Activated CD4-positive, alpha-beta memory T cell treated with anti-CD3 and anti-CD28 coated beads for 36 hours (primary cell): ENCODE measurements at regions not wholly inside any gene's neighbourhood (a gene's known extent, or its start where the extent isn't known, plus 50 kb on each side); places are given as distances from the start of the nearest gene placed in this dataset.
"Not testable (repeated sequence)": the region's sequence is repeated elsewhere in the genome, so short reads cannot be mapped to it uniquely, and the experiment has no call there.

ENCODE experiments used
- CTCF ChIA-PET: fragments of 350-600 bp; sonication (Branson Sonifier 250); formaldehyde crosslinking; loops from one replicate; lab custom pipeline; 2021; ENCODE audit warnings: antibody characterized with exemption, inconsistent platforms; lab: Charles Lee
- POLR2A ChIA-PET: fragments of 350-600 bp; sonication (Branson Sonifier 250); formaldehyde crosslinking; loops from one replicate; lab custom pipeline; 2021; ENCODE audit warnings: antibody characterized with exemption; lab: Charles Lee
- DNase-seq: peaks from one replicate; pipeline ENCODE4 v3.0.0-alpha.2; 2020
- H3K27ac Mint-ChIP-seq: one replicate; pipeline ENCODE4 v1.8.0; 2021; ENCODE audit warnings: mixed read lengths
- H3K27me3 Mint-ChIP-seq: one replicate; pipeline ENCODE4 v1.8.0; 2021; ENCODE audit warnings: mixed read lengths
- H3K36me3 Mint-ChIP-seq: one replicate; pipeline ENCODE4 v1.8.0; 2021; ENCODE audit warnings: mixed read lengths
- H3K4me1 Mint-ChIP-seq: one replicate; pipeline ENCODE4 v1.8.0; 2021; ENCODE audit warnings: low read depth, mixed read lengths
- H3K4me3 Mint-ChIP-seq: one replicate; pipeline ENCODE4 v1.8.0; 2021; ENCODE audit warnings: mild to moderate bottlenecking, mixed read lengths
- H3K9me3 Mint-ChIP-seq: one replicate; pipeline ENCODE4 v1.8.0; 2021; ENCODE audit warnings: mixed read lengths
- intact Hi-C: fragments of 100-400 bp; cut with micrococcal nuclease; formaldehyde crosslinking; loops from one replicate; pipeline ENCODE4 v1.15.1; 2023

DNA sequence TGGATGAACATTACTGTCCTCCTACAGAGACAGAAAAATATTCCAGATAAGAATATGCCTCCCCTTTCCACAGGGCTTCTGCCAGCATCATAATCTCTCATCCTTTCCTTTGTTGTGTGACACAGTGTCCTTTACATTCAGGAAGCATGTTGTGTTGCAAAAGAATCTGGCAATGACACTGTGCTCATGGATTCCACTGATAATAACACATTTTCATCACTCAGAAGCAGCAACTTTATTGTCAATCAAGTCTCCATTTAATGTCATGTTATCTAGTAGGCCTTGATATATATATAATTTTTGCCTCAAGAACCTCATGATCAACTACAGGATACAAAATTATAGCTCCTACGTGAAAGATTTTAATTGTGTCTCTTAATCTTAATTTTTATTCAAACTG, 833.9 kb downstream of the FSTL5 start:
- ChIA-PET CTCF (no interaction called here), POLR2A (no interaction called here)
- Mint-ChIP-seq H3K27ac (no peak overlapping the region), H3K4me1 (no peaks in the 10 kb centered on the region), H3K9me3 (no peaks in the 10 kb centered on the region), H3K4me3 (no peak overlapping the region), H3K36me3 (no peaks in the 10 kb centered on the region), H3K27me3 (no peaks in the 10 kb centered on the region)
- intact Hi-C loops: no loop called here
- no peak for DNase-seq

DNA sequence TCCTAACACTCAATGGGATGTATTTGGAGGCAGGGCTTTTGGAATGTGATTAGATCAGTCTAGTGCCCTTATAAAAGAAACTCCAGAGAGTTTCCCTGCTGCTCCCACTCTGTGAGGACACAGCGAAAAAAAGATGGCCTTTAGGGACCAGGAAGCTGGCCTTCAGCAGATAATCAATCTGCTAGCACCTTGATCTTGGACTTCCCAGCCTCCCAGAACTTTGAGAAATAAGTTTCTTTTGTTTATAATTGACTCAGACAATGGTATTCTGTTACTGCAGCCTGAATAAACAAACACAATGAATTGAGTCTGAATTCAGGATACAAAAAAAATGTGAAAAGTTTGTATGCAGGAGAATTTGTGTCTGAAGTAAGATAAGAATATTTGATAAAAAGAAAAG, 842.1 kb downstream of the FSTL5 start:
- intact Hi-C loops: no loop called here
- Mint-ChIP-seq H3K27me3 (no peaks in the 10 kb centered on the region), H3K27ac (no peak overlapping the region), H3K4me1 (no peaks in the 10 kb centered on the region), H3K4me3 (no peak overlapping the region), H3K36me3 (no peaks in the 10 kb centered on the region), H3K9me3 (peaks cover 3% of the 10 kb centered on the region)
- ChIA-PET CTCF (no interaction called here), POLR2A (no interaction called here)
- no peak for DNase-seq

GRCh38 chr4:161320377-161320776, 843.4 kb downstream of the FSTL5 start:
- POLR2A ChIA-PET: no interaction called here
- DNase-seq: no peak
- CTCF ChIA-PET: no interaction called here
- H3K9me3 Mint-ChIP-seq: peaks cover 6% of the 10 kb centered on the region
- no peak overlapping the region for H3K4me3 Mint-ChIP-seq
- H3K27me3 Mint-ChIP-seq: no peaks in the 10 kb centered on the region
- H3K27ac Mint-ChIP-seq: no peak overlapping the region
- no peaks in the 10 kb centered on the region for H3K4me1 Mint-ChIP-seq
- H3K36me3 Mint-ChIP-seq: no peaks in the 10 kb centered on the region
- intact Hi-C loops: no loop called here

DNA sequence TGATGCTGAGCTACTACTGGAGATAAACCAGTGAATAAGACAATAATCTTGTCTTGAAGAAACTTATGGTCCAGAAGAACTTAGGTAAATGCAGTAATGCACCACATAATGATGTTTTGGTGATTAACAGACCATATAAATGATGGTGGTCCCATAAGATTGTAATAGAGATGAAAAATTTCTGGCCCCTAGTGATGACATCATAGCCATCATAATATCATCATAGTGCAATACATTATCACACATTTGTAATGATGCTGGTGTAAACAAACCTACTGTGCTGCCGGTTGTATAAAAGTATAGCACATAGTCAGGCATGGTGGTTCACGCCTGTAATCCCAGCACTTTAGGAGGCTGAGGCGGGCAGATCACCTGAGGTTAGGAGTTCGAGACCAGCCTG, 846.8 kb downstream of the FSTL5 start:
- H3K9me3 Mint-ChIP-seq: peaks cover 8% of the 10 kb centered on the region
- no peak overlapping the region for H3K27ac Mint-ChIP-seq
- no peak for DNase-seq
- no peaks in the 10 kb centered on the region for H3K36me3 Mint-ChIP-seq
- no peaks in the 10 kb centered on the region for H3K27me3 Mint-ChIP-seq
- no peaks in the 10 kb centered on the region for H3K4me1 Mint-ChIP-seq
- intact Hi-C loops: no loop called here
- H3K4me3 Mint-ChIP-seq: no peak overlapping the region
- POLR2A ChIA-PET: no interaction called here
- CTCF ChIA-PET: no interaction called here

- peaks cover 5% of the 10 kb centered on the region for H3K9me3 Mint-ChIP-seq
- no peak overlapping the region for H3K4me3 Mint-ChIP-seq
- CTCF ChIA-PET: no interaction called here
- DNase-seq: no peak
- intact Hi-C loops: no loop called here
- H3K27ac Mint-ChIP-seq: no peak overlapping the region
- no peaks in the 10 kb centered on the region for H3K36me3 Mint-ChIP-seq
- H3K27me3 Mint-ChIP-seq: no peaks in the 10 kb centered on the region
- POLR2A ChIA-PET: no interaction called here
- H3K4me1 Mint-ChIP-seq: no peaks in the 10 kb centered on the region
Measured at GRCh38 chr4:161314371-161314770, 849.4 kb downstream of the FSTL5 start.

- no peaks in the 10 kb centered on the region for H3K4me1 Mint-ChIP-seq
- ChIA-PET POLR2A (no interaction called here), CTCF (no interaction called here)
- no peak overlapping the region for H3K27ac Mint-ChIP-seq
- no peak overlapping the region for H3K4me3 Mint-ChIP-seq
- peaks cover 15% of the 10 kb centered on the region for H3K9me3 Mint-ChIP-seq
- no peaks in the 10 kb centered on the region for H3K36me3 Mint-ChIP-seq
- intact Hi-C loops: no loop called here
- DNase-seq: no peak
- H3K27me3 Mint-ChIP-seq: no peaks in the 10 kb centered on the region
Measured at GRCh38 chr4:161303551-161303950, 860.2 kb downstream of the FSTL5 start.

GRCh38 chr4:161291222-161291621, 872.6 kb downstream of the FSTL5 start:
- no peak overlapping the region for H3K4me3 Mint-ChIP-seq
- H3K27ac Mint-ChIP-seq: no peak overlapping the region
- DNase-seq: no peak
- H3K4me1 Mint-ChIP-seq: no peaks in the 10 kb centered on the region
- intact Hi-C loops: no loop called here
- H3K27me3 Mint-ChIP-seq: no peaks in the 10 kb centered on the region
- ChIA-PET POLR2A (no interaction called here), CTCF (no interaction called here)
- H3K36me3 Mint-ChIP-seq: no peaks in the 10 kb centered on the region
- H3K9me3 Mint-ChIP-seq: peaks cover 24% of the 10 kb centered on the region

- H3K4me3 Mint-ChIP-seq: no peak overlapping the region
- H3K27ac Mint-ChIP-seq: no peak overlapping the region
- ChIA-PET CTCF (no interaction called here), POLR2A (no interaction called here)
- intact Hi-C loops: no loop called here
- no peak for DNase-seq
- peaks cover 27% of the 10 kb centered on the region for H3K9me3 Mint-ChIP-seq
- no peaks in the 10 kb centered on the region for H3K36me3 Mint-ChIP-seq
- H3K27me3 Mint-ChIP-seq: no peaks in the 10 kb centered on the region
- no peaks in the 10 kb centered on the region for H3K4me1 Mint-ChIP-seq
Measured at GRCh38 chr4:161287678-161288352, 876.0 kb downstream of the FSTL5 start.

DNA sequence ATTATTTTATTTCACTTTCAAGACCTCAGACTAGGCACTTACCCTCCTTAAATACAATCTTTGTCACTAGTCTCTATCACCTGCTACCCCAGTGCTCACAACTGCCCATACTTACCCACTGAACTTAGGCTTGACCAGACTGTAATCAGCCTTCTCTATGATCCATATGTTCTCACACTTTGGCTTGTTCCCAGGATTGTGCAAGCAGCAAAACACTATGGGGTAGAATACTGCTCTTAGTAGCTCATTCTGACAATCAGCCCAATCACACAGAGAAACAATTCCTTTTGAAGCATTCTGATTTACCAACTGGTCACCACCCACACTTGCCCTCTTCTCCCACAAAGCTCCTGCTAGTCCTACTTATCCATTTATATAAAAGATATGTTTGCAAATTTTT, 878.3 kb downstream of the FSTL5 start:
- ChIA-PET POLR2A (no interaction called here), CTCF (no interaction called here)
- intact Hi-C loops: no loop called here
- H3K27me3 Mint-ChIP-seq: no peaks in the 10 kb centered on the region
- no peaks in the 10 kb centered on the region for H3K36me3 Mint-ChIP-seq
- no peak overlapping the region for H3K27ac Mint-ChIP-seq
- no peak overlapping the region for H3K4me3 Mint-ChIP-seq
- no peak for DNase-seq
- no peaks in the 10 kb centered on the region for H3K4me1 Mint-ChIP-seq
- H3K9me3 Mint-ChIP-seq: peaks cover 16% of the 10 kb centered on the region

GRCh38 chr4:161280929-161281328, 882.9 kb downstream of the FSTL5 start:
- intact Hi-C loops: no loop called here
- no peaks in the 10 kb centered on the region for H3K4me1 Mint-ChIP-seq
- no peak overlapping the region for H3K4me3 Mint-ChIP-seq
- peaks cover 13% of the 10 kb centered on the region for H3K9me3 Mint-ChIP-seq
- no peak for DNase-seq
- H3K27ac Mint-ChIP-seq: no peak overlapping the region
- no peaks in the 10 kb centered on the region for H3K27me3 Mint-ChIP-seq
- CTCF ChIA-PET: no interaction called here
- POLR2A ChIA-PET: no interaction called here
- H3K36me3 Mint-ChIP-seq: no peaks in the 10 kb centered on the region

- intact Hi-C loops: no loop called here
- ChIA-PET CTCF (no interaction called here), POLR2A (no interaction called here)
Measured at GRCh38 chr4:161279095-161279494, 884.7 kb downstream of the FSTL5 start.

GRCh38 chr4:161277150-161277787, 886.5 kb downstream of the FSTL5 start:
- H3K9me3 Mint-ChIP-seq: peaks cover 17% of the 10 kb centered on the region
- DNase-seq, H3K4me1 Mint-ChIP-seq, intact Hi-C loops, H3K36me3 Mint-ChIP-seq, H3K4me3 Mint-ChIP-seq, H3K27me3 Mint-ChIP-seq, H3K27ac Mint-ChIP-seq, POLR2A ChIA-PET, CTCF ChIA-PET: not testable (repeated sequence)

More at GRCh38 chr4:161279095-161279494, 884.7 kb downstream of the FSTL5 start:
- Mint-ChIP-seq H3K4me3 (no peak overlapping the region), H3K27me3 (no peaks in the 10 kb centered on the region), H3K9me3 (peaks cover 11% of the 10 kb centered on the region), H3K27ac (no peak overlapping the region), H3K36me3 (no peaks in the 10 kb centered on the region), H3K4me1 (no peaks in the 10 kb centered on the region)
- DNase-seq: no peak

DNA sequence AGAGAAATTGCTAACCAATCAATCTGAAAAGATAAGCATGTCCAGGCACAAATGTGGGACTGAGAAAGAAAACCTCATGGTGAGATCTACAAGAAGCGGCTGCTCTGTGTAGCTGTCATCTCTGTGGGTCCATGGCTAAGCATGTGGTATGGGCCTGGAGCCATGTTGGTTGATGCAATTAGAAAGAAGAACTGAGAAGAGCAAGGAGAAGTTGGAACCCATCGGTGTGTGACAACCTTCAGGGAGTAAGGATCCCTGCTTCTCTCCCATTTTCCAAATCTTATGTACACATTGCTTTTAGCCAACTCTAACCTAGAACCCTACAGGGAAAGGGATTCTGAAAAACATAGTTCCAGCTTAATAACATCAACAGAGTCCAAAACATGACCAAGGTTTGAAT, 890.2 kb downstream of the FSTL5 start:
- ChIA-PET CTCF (no interaction called here), POLR2A (no interaction called here)
- H3K27ac Mint-ChIP-seq: no peak overlapping the region
- intact Hi-C loops: no loop called here
- H3K4me3 Mint-ChIP-seq: no peak overlapping the region
- peaks cover 17% of the 10 kb centered on the region for H3K9me3 Mint-ChIP-seq
- H3K27me3 Mint-ChIP-seq: no peaks in the 10 kb centered on the region
- no peaks in the 10 kb centered on the region for H3K36me3 Mint-ChIP-seq
- no peak for DNase-seq
- no peaks in the 10 kb centered on the region for H3K4me1 Mint-ChIP-seq
